ENCODE measurements at regions not wholly inside any gene's neighbourhood (a gene's known extent, or its start where the extent isn't known, plus 50 kb on each side); places are given as distances from the start of the nearest gene placed in this dataset.
A peak's percentile ranks its signal among the peaks of the same experiment; 100 is the strongest.

- DNase-seq (ENCODE audit: low read depth in 2 of 3, low spot score in 1 of 3) = no peak
These were observed 355.0 kb downstream of the SETD4 start for GRCh38 chr21:35705237-35705887.

GRCh38 chr21:35703704-35704103, 356.6 kb downstream of the SETD4 start:
- DNase-seq (ENCODE audit: low read depth in 2 of 3, low spot score in 1 of 3) = no peak

GRCh38 chr21:35699361-35699760, 361.0 kb downstream of the SETD4 start:
- DNase-seq (ENCODE audit: low read depth in 2 of 3, low spot score in 1 of 3) = no peak

- DNase-seq (ENCODE audit: low read depth in 2 of 3, low spot score in 1 of 3) = no peak
These were observed 363.0 kb downstream of the SETD4 start for GRCh38 chr21:35697321-35697808.

GRCh38 chr21:35696644-35697043, 363.7 kb downstream of the SETD4 start:
- DNase-seq (ENCODE audit: low read depth in 2 of 3, low spot score in 1 of 3) = no peak

- no peak for DNase-seq (ENCODE audit: low read depth in 2 of 3, low spot score in 1 of 3)
These were observed 368.0 kb downstream of the SETD4 start for GRCh38 chr21:35692311-35692710.

- DNase-seq (ENCODE audit: low read depth in 2 of 3, low spot score in 1 of 3) = no peak
These were observed 369.9 kb downstream of the SETD4 start for GRCh38 chr21:35690436-35690835.

- DNase-seq (ENCODE audit: low read depth in 2 of 3, low spot score in 1 of 3) = no peak
These were observed 374.2 kb downstream of the SETD4 start for GRCh38 chr21:35686156-35686555.

- DNase-seq (ENCODE audit: low read depth in 2 of 3, low spot score in 1 of 3) = no peak
These were observed 376.5 kb downstream of the SETD4 start for GRCh38 chr21:35683664-35684304.

- no peak for DNase-seq (ENCODE audit: low read depth in 2 of 3, low spot score in 1 of 3)
These were observed 377.3 kb downstream of the SETD4 start for GRCh38 chr21:35682904-35683549.

- DNase-seq (ENCODE audit: low read depth in 2 of 3, low spot score in 1 of 3) = no peak
These were observed 378.4 kb downstream of the SETD4 start for GRCh38 chr21:35681946-35682345.

GRCh38 chr21:35679076-35679475, 381.2 kb downstream of the SETD4 start:
- no peak for DNase-seq (ENCODE audit: low read depth in 2 of 3, low spot score in 1 of 3)

GRCh38 chr21:35678393-35678792, 381.9 kb downstream of the SETD4 start:
- no peak for DNase-seq (ENCODE audit: low read depth in 2 of 3, low spot score in 1 of 3)

- DNase-seq (ENCODE audit: low read depth in 2 of 3, low spot score in 1 of 3) = no peak
These were observed 383.0 kb downstream of the SETD4 start for GRCh38 chr21:35677298-35677841.

- DNase-seq (ENCODE audit: low read depth in 2 of 3, low spot score in 1 of 3) = no peak
These were observed 385.3 kb downstream of the SETD4 start for GRCh38 chr21:35674895-35675470.

- no peak for DNase-seq (ENCODE audit: low read depth in 2 of 3, low spot score in 1 of 3)
These were observed 386.1 kb downstream of the SETD4 start for GRCh38 chr21:35674091-35674671.

GRCh38 chr21:35672313-35672712, 388.0 kb downstream of the SETD4 start:
- DNase-seq (ENCODE audit: low read depth in 2 of 3, low spot score in 1 of 3) = no peak

- DNase-seq (ENCODE audit: low read depth in 2 of 3, low spot score in 1 of 3) = peak in 1 of 3 donors; percentile 8
These were observed 395.6 kb downstream of the SETD4 start for GRCh38 chr21:35664683-35665082.

- no peak for DNase-seq (ENCODE audit: low read depth in 2 of 3, low spot score in 1 of 3)
These were observed 396.3 kb downstream of the SETD4 start for GRCh38 chr21:35663856-35664606.

GRCh38 chr21:35658242-35658641, 402.1 kb downstream of the SETD4 start:
- no peak for DNase-seq (ENCODE audit: low read depth in 2 of 3, low spot score in 1 of 3)

- no peak for DNase-seq (ENCODE audit: low read depth in 2 of 3, low spot score in 1 of 3)
These were observed 407.5 kb downstream of the SETD4 start for GRCh38 chr21:35652872-35653271.
